Smooth muscle cell (in vitro differentiated cells): ENCODE measurements at regions not wholly inside any gene's neighbourhood (a gene's known extent, or its start where the extent isn't known, plus 50 kb on each side); places are given as distances from the start of the nearest gene placed in this dataset.

Source experiments
- DNase-seq: peaks from one replicate; lab custom pipeline; 2025; ENCODE audit not compliant: unreplicated experiment; lab: John Stamatoyannopoulos, UW
- H2AFZ ChIP-seq: fragments of 200-600 bp; sonication (generic); 2 replicates; pipeline ENCODE4 v1.6.0; 2016; ENCODE audit warnings: antibody characterized with exemption, low read depth, mild to moderate bottlenecking
- H3F3A ChIP-seq: fragments of 200-600 bp; sonication (generic); 2 replicates; pipeline ENCODE4 v1.6.0; 2017; ENCODE audit warnings: antibody characterized with exemption, low read depth
- H3K27ac ChIP-seq: fragments of 200-600 bp; sonication (generic); 2 replicates; pipeline ENCODE4 v1.5.1; 2016; ENCODE audit warnings: low read depth, mild to moderate bottlenecking
- H3K27me3 ChIP-seq: fragments of 200-600 bp; sonication (generic); 2 replicates; pipeline ENCODE4 v1.6.1; 2016; ENCODE audit warnings: low read depth, mild to moderate bottlenecking
- H3K36me3 ChIP-seq: fragments of 200-600 bp; sonication (generic); 2 replicates; pipeline ENCODE4 v1.5.1; 2016; ENCODE audit warnings: low read depth
- H3K4me1 ChIP-seq: fragments of 200-600 bp; sonication (generic); 2 replicates; pipeline ENCODE4 v1.5.1; 2016; ENCODE audit warnings: low read depth
- H3K4me2 ChIP-seq: fragments of 200-600 bp; sonication (generic); 2 replicates; pipeline ENCODE4 v1.6.0; 2016; ENCODE audit warnings: mild to moderate bottlenecking
- H3K4me3 ChIP-seq: fragments of 200-600 bp; sonication (generic); 2 replicates; pipeline ENCODE4 v1.5.1; 2016; ENCODE audit warnings: mild to moderate bottlenecking
- H3K79me2 ChIP-seq: fragments of 200-600 bp; sonication (generic); 2 replicates; pipeline ENCODE4 v1.6.0; 2016; ENCODE audit warnings: low read depth, mild to moderate bottlenecking
- H3K9ac ChIP-seq: fragments of 200-600 bp; sonication (generic); 2 replicates; pipeline ENCODE4 v1.6.0; 2016; ENCODE audit warnings: low read depth
- H3K9me3 ChIP-seq: fragments of 200-600 bp; sonication (generic); replicated peaks from 2 replicates; pipeline ENCODE4 v1.5.1; 2016; ENCODE audit warnings: low read depth
- H4K20me1 ChIP-seq: fragments of 200-600 bp; sonication (generic); 2 replicates; pipeline ENCODE4 v1.6.0; 2016; ENCODE audit warnings: low read depth
- WGBS: methylation state at CpG from one replicate; pipeline ENCODE4 v1.1.7; 2016; ENCODE audit warnings: low lambda C conversion rate; 5-methylcytosine and 5-hydroxymethylcytosine counted together
- TF ChIP-seq, protein P1 (sequence below): fragments of 200-600 bp; sonication (generic); IDR thresholded peaks from 2 replicates; pipeline ENCODE4 v1.5.1; 2017; ENCODE audit warnings: borderline replicate concordance, mild to moderate bottlenecking, antibody characterized with exemption; ENCODE audit not compliant: insufficient read depth, poor library complexity, severe bottlenecking

DNA sequence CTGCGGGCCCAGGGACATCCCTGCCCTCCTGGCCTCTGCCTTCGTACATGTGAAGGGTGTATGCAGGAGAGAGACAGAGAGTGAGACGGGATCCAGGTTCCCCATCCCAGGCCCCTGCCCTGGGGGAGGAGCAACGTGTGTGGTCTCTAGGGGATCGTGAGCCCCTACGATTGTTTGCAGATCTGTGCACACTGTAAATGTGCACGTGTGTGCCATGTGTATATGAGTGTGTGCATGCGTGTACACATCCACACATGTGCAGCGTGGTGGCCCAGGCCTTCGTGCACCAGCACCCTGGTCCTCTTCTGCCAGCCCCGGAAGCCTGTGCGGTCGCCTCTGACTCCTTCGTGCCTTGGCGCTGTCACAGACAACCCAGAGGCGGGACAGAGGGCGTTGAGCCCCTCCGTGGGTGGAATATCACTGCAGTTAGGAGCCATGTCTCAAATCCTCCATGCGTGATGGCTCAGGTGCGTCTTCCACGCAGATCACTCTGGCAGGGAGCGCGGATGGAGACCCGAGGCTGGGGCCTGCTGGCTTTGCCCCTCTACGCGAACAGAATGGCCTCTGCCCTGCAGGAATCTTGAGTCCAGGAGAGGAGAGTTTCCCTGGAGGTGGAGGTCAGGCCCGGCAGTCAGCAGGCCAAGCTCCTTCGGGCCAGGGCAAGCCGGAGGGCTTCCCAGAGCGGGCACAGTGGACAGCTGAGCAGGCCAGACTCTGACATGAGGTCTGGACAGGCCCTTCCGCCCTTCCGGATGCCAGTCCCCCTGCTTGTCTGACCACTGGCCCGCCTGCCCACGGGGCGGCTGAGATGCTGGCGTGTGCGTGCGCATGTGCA, 97.5 kb downstream of the UNCX start:
- no peaks in the 10 kb centered on the region for H3K9me3 ChIP-seq
- no peaks in the 10 kb centered on the region for H3F3A ChIP-seq
- 89% methylated on average over 37 of the region's 38 CpGs for WGBS
- no peaks in the 10 kb centered on the region for H3K27me3 ChIP-seq
- no peak overlapping the region for H2AFZ ChIP-seq
- H3K4me3 ChIP-seq: no peak overlapping the region
- no peak for DNase-seq
- no peak overlapping the region for H3K9ac ChIP-seq
- TF ChIP-seq, protein P1, sequence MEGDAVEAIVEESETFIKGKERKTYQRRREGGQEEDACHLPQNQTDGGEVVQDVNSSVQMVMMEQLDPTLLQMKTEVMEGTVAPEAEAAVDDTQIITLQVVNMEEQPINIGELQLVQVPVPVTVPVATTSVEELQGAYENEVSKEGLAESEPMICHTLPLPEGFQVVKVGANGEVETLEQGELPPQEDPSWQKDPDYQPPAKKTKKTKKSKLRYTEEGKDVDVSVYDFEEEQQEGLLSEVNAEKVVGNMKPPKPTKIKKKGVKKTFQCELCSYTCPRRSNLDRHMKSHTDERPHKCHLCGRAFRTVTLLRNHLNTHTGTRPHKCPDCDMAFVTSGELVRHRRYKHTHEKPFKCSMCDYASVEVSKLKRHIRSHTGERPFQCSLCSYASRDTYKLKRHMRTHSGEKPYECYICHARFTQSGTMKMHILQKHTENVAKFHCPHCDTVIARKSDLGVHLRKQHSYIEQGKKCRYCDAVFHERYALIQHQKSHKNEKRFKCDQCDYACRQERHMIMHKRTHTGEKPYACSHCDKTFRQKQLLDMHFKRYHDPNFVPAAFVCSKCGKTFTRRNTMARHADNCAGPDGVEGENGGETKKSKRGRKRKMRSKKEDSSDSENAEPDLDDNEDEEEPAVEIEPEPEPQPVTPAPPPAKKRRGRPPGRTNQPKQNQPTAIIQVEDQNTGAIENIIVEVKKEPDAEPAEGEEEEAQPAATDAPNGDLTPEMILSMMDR: no peak
- H3K4me1 ChIP-seq: no peaks in the 10 kb centered on the region
- no peak overlapping the region for H3K4me2 ChIP-seq
- H4K20me1 ChIP-seq: no peaks in the 10 kb centered on the region
- H3K79me2 ChIP-seq: no peaks in the 10 kb centered on the region
- H3K36me3 ChIP-seq: no peaks in the 10 kb centered on the region
- no peak overlapping the region for H3K27ac ChIP-seq

DNA sequence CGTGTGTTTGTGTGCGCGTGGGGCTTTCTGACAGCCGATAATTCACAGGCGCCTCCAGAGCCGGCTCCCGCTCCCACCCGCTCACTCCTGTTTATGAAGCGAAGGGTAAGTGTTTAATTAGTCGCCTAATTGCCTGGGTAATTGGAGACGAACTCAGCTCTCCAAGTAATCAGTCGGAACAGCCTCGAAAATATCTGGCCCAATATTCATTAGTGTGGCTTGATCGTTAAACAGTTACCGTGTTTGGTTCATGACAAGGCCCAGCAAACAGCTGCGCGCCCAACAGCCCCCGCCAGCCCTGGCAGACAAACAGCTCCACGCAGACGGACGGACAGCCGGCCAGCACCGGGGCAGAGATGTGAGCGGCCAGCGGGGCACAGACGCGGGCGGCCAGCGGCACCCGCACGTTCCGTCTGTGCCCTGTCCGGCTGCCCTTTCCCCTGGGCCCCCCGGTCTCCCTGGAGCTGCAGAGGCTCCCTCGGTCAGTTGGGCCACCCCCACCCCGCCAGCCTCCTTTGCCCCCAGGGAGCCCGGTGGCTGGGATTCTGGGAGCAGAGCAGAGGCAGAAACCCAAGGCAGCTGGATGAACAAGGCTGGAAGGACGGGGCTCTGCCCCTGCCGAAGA, 98.2 kb downstream of the UNCX start:
- no peaks in the 10 kb centered on the region for H3F3A ChIP-seq
- H3K27ac ChIP-seq: no peak overlapping the region

DNA sequence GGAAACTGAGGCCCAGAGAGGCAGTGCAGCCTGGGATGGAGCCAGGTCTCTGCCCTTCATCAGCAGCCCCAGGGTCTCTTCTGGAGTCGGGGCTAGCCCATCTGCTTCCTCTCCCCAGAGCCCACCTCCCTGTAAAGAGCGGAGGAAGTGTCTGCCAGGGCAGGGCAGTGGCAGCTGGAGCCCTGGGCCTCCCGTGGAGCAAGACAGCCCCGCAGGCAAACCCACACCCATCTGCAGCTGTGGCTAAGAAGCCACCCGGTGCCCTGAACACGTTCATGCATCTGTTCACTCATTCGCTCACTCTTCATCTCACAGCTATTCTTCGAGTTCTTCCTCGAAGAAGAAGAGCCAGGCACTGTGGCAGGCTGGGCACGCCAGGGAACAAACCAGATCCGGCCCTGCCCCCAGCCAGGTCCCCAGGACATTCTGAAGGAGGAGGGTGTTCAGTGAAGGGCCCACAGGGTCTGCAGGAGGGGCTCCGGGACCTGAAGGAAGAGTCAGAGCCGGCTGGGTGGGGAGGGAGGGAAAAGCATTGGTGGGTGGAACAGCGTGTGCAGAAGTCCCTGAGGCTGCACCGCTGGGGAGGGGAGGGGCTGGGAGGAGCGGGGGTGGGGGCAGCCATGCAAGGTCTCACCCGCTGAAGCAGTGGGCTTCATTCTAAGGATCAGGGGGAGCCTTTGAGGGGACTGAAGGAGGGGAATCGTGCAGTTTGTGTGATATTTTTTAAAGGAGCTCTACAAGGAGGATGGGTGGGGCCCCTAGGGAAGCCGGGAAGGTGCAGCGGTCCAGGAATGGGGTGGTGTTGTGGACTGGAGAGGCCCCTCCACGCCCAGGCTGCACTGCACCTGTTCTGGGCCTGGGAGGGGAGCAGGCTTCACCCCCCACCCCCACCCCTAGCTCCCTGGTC, 99.1 kb downstream of the UNCX start:
- no peaks in the 10 kb centered on the region for H3F3A ChIP-seq
- TF ChIP-seq, protein P1: no peak
- no peak for DNase-seq
- no peak overlapping the region for H3K27ac ChIP-seq
- no peaks in the 10 kb centered on the region for H3K36me3 ChIP-seq
- H3K4me1 ChIP-seq: no peaks in the 10 kb centered on the region
- H3K9me3 ChIP-seq: no peaks in the 10 kb centered on the region
- H2AFZ ChIP-seq: no peak overlapping the region
- no peak overlapping the region for H3K9ac ChIP-seq
- WGBS: 82% methylated on average over 16 of the region's 21 CpGs
- no peak overlapping the region for H3K4me3 ChIP-seq
- H3K79me2 ChIP-seq: no peaks in the 10 kb centered on the region
- H3K4me2 ChIP-seq: no peak overlapping the region
- H3K27me3 ChIP-seq: no peaks in the 10 kb centered on the region
- H4K20me1 ChIP-seq: no peaks in the 10 kb centered on the region

More for the DNA sequence above, 98.2 kb downstream of the UNCX start:
- Histone ChIP-seq H3K79me2 (no peaks in the 10 kb centered on the region), H4K20me1 (no peaks in the 10 kb centered on the region), H3K9me3 (no peaks in the 10 kb centered on the region), H3K27me3 (no peaks in the 10 kb centered on the region), H3K36me3 (no peaks in the 10 kb centered on the region), H3K9ac (no peak overlapping the region), H3K4me3 (no peak overlapping the region), H3K4me2 (no peak overlapping the region), H2AFZ (no peak overlapping the region), H3K4me1 (no peaks in the 10 kb centered on the region)
- no peak for DNase-seq
- WGBS: 92% methylated on average over 39 of the region's 39 CpGs
- TF ChIP-seq, protein P1: no peak
